ENCODE measurements at regions not wholly inside any gene's neighbourhood (a gene's known extent, or its start where the extent isn't known, plus 50 kb on each side); places are given as distances from the start of the nearest gene placed in this dataset.

- TF ChIP-seq EZH2 (IDR thresholded peaks at IDR 0.05; ENCODE audit: insufficient read depth, poor library complexity, severe bottlenecking) (no peak), EZH2phosphoT487 (IDR thresholded peaks at IDR 0.05; ENCODE audit: insufficient read depth, low read depth) (no peak)
Observed at GRCh38 chr19:56899943-56900342, 59.4 kb upstream of the PEG3 start.

Measured in GM23248 (cell line).